Lower leg skin (tissue), 3 donors: ENCODE measurements at regions not wholly inside any gene's neighbourhood (a gene's known extent, or its start where the extent isn't known, plus 50 kb on each side); places are given as distances from the start of the nearest gene placed in this dataset.

ENCODE experiments used
- POLR2A ChIP-seq, 2 donors: fragments of 450-650 bp; IDR thresholded peaks; one replicate each; pipeline ENCODE4 v1.6.1; 2016 to 2017; ENCODE audit warnings: antibody characterized with exemption in 2 of 2, mild to moderate bottlenecking in 1 of 2, moderate library complexity in 1 of 2
- TF ChIP-seq, protein P1 (sequence below), 3 donors: fragments of 450-650 bp; IDR thresholded peaks; one replicate each; pipeline ENCODE4 v1.5.1; 2016; ENCODE audit warnings: antibody characterized with exemption in 3 of 3, mild to moderate bottlenecking in 3 of 3, moderate library complexity in 2 of 3

DNA sequence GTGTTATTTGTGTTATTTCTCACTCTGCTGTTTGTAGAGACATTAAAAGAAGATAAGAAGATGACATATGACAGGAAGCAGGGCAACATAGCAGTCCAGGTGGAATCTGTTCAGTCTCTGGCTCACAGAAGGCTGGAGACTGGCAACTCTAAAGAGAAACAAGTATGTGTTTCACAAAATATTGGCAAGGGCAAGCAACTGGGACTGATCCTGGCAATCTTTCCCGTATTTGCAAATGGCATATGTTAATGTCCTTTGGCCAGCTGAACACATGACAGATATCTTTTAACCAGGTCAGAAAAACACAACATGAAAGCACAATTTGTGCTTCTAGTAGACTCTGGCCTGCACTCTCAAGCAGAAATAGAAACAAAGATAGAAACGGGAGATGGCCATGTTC, 1354.1 kb upstream of the EPHA6 start:
- no peak for TF ChIP-seq POLR2A (IDR thresholded peaks at IDR 0.05)
- TF ChIP-seq, protein P1, sequence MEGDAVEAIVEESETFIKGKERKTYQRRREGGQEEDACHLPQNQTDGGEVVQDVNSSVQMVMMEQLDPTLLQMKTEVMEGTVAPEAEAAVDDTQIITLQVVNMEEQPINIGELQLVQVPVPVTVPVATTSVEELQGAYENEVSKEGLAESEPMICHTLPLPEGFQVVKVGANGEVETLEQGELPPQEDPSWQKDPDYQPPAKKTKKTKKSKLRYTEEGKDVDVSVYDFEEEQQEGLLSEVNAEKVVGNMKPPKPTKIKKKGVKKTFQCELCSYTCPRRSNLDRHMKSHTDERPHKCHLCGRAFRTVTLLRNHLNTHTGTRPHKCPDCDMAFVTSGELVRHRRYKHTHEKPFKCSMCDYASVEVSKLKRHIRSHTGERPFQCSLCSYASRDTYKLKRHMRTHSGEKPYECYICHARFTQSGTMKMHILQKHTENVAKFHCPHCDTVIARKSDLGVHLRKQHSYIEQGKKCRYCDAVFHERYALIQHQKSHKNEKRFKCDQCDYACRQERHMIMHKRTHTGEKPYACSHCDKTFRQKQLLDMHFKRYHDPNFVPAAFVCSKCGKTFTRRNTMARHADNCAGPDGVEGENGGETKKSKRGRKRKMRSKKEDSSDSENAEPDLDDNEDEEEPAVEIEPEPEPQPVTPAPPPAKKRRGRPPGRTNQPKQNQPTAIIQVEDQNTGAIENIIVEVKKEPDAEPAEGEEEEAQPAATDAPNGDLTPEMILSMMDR (IDR thresholded peaks at IDR 0.05) = no peak
